ENCODE measurements at regions not wholly inside any gene's neighbourhood (a gene's known extent, or its start where the extent isn't known, plus 50 kb on each side); places are given as distances from the start of the nearest gene placed in this dataset.

DNA sequence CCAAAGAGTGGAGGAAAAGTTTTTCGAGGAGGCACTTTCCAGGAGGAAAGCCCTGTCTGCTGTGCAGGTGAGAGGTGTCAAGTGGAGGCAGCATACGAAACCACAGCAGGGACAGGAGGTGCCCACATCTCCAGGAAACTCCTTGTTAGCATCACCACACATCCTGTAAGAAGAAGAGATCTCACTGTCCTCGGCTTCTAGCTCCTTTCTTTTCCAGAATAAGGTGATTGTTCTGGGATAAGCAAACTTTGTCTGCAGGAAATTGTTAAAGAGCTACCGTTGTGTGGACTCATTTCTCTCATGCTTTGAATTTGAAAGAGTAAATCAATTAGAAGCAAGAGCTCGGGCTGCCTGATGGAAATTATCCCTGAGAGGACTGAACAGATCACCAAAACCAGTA lies 269.4 kb downstream of the CXCL12 start:
- TF ChIP-seq, protein P1, sequence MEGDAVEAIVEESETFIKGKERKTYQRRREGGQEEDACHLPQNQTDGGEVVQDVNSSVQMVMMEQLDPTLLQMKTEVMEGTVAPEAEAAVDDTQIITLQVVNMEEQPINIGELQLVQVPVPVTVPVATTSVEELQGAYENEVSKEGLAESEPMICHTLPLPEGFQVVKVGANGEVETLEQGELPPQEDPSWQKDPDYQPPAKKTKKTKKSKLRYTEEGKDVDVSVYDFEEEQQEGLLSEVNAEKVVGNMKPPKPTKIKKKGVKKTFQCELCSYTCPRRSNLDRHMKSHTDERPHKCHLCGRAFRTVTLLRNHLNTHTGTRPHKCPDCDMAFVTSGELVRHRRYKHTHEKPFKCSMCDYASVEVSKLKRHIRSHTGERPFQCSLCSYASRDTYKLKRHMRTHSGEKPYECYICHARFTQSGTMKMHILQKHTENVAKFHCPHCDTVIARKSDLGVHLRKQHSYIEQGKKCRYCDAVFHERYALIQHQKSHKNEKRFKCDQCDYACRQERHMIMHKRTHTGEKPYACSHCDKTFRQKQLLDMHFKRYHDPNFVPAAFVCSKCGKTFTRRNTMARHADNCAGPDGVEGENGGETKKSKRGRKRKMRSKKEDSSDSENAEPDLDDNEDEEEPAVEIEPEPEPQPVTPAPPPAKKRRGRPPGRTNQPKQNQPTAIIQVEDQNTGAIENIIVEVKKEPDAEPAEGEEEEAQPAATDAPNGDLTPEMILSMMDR (IDR thresholded peaks at IDR 0.05; ENCODE audit: borderline replicate concordance, extremely low read depth, low read length, poor library complexity, severe bottlenecking): no peak
- TF ChIP-seq EZH2 (IDR thresholded peaks at IDR 0.05; ENCODE audit: borderline replicate concordance, low read depth, low read length, severe bottlenecking): no peak
